K562 (cell line): ENCODE measurements at regions not wholly inside any gene's neighbourhood (a gene's known extent, or its start where the extent isn't known, plus 50 kb on each side); places are given as distances from the start of the nearest gene placed in this dataset.

Experiments
- ATAC-seq: fragments of 200-7000 bp; cut with Tn5 transposase; 3 replicates; pipeline ENCODE4 v1.9.1; 2020; ENCODE audit warnings: moderate library complexity
- BruUV-seq: library from RNA; stranded (reverse); fragments of 400-500 nt; replicated peaks from 2 replicates; lab custom pipeline; 2021; lab: Mats Ljungman, UMichigan
- CTCF ChIA-PET: fragments of 300-600 bp; formaldehyde crosslinking; extraction: SDS; loops from one replicate; lab custom pipeline; 2021; ENCODE audit warnings: low intra/inter-chr PET ratio; lab: Yijun Ruan, JAX
- POLR2A ChIA-PET: fragments of 300-600, 350-650 bp; sonication (Branson Sonifier 250); formaldehyde crosslinking; extraction: SDS; loops from one replicate; lab custom pipeline; 2021; ENCODE audit warnings: antibody characterized with exemption, inconsistent platforms; lab: Yijun Ruan, JAX
- DNase-seq, 4 experiments: peaks; one replicate each; pipeline versions ENCODE4 v3.0.0 to v3.0.0-alpha.2; 2011 to 2018; ENCODE audit warnings: low spot score in 3 of 4, mixed read lengths in 3 of 4; ENCODE audit errors: extremely low read depth in 1 of 4
- FAIRE-seq: peaks from 2 replicates; lab custom pipeline; 2011; peaks lifted over from hg19 to GRCh38; lab: Jason Lieb, UNC
- H2AFZ ChIP-seq: 2 replicates; pipeline ENCODE4 v1.6.0; 2011; ENCODE audit warnings: low read depth, low read length, control low read depth, inconsistent platforms
- H3K27ac ChIP-seq: fragments of 200-600 bp; 3 replicates; pipeline ENCODE4 v1.8.0; 2011; ENCODE audit warnings: low read depth, mild to moderate bottlenecking, control low read depth, inconsistent platforms, low read length, moderate library complexity, mixed read lengths; ENCODE audit errors: extremely low read depth
- H3K27me3 ChIP-seq, 2 experiments: fragments of 300-600 bp in 1 of 2; 2 replicates in 1 of 2; 3 replicates in 1 of 2; pipeline versions ENCODE4 v1.6.0 to v1.8.0; 2011; ENCODE audit warnings: inconsistent platforms in 2 of 2, low read length in 2 of 2, mild to moderate bottlenecking in 1 of 2, mixed read lengths in 1 of 2, moderate library complexity in 1 of 2; ENCODE audit not compliant: control insufficient read depth in 2 of 2, insufficient read depth in 2 of 2
- H3K36me3 ChIP-seq: fragments of 300-600 bp; 3 replicates; pipeline ENCODE4 v1.8.0; 2011; ENCODE audit warnings: mild to moderate bottlenecking, low read length, inconsistent platforms; ENCODE audit not compliant: control insufficient read depth, insufficient read depth
- H3K4me1 ChIP-seq, 2 experiments: fragments of 200-600 bp in 1 of 2; replicated peaks in 1 of 2; 2 replicates in 1 of 2; 3 replicates in 1 of 2; pipeline versions ENCODE4 v1.5.1 to v1.8.0; 2011; ENCODE audit warnings: inconsistent platforms in 2 of 2, low read length in 2 of 2, mild to moderate bottlenecking in 1 of 2, mixed read lengths in 1 of 2, moderate library complexity in 1 of 2; ENCODE audit not compliant: control insufficient read depth in 2 of 2, insufficient read depth in 2 of 2
- H3K4me2 ChIP-seq: 2 replicates; pipeline ENCODE4 v1.6.1; 2011; ENCODE audit warnings: low read length, control low read depth, inconsistent platforms, mixed read lengths; ENCODE audit not compliant: insufficient read depth
- H3K4me3 ChIP-seq: fragments of 200-600 bp; sonication (generic), shearing (Covaris generic); 2 replicates; pipeline ENCODE4 v1.5.1; 2016; ENCODE audit warnings: control low read depth, inconsistent platforms
- H3K79me2 ChIP-seq: fragments of 200-600 bp; 3 replicates; pipeline ENCODE4 v1.8.0; 2011; ENCODE audit warnings: low read length, inconsistent platforms; ENCODE audit not compliant: control insufficient read depth, insufficient read depth
- H3K9ac ChIP-seq, 2 experiments: 2 replicates each; pipeline versions ENCODE4 v1.6.0 to v1.6.1; 2011; ENCODE audit warnings: low read depth in 2 of 2, low read length in 2 of 2, control low read depth in 1 of 2, inconsistent platforms in 1 of 2, mild to moderate bottlenecking in 1 of 2, mixed read lengths in 1 of 2; ENCODE audit not compliant: insufficient read depth in 1 of 2
- H3K9me1 ChIP-seq: one replicate; pipeline ENCODE4 v1.6.0; 2011; ENCODE audit warnings: inconsistent platforms, mild to moderate bottlenecking, low read length, moderate library complexity; ENCODE audit not compliant: control insufficient read depth, insufficient read depth
- H3K9me3 ChIP-seq: replicated peaks from 2 replicates; pipeline ENCODE4 v1.5.1; 2011; ENCODE audit warnings: low read depth, low read length, inconsistent platforms; ENCODE audit not compliant: control insufficient read depth, insufficient read depth
- H4K20me1 ChIP-seq: replicated peaks from 2 replicates; pipeline ENCODE4 v1.6.1; 2011; ENCODE audit warnings: low read length, inconsistent platforms, mixed read lengths; ENCODE audit not compliant: control insufficient read depth, insufficient read depth
- CCNT2 ChIP-seq: IDR thresholded peaks from 2 replicates; pipeline ENCODE4 v1.6.1; 2011; ENCODE audit warnings: borderline replicate concordance, low read depth, mild to moderate bottlenecking, moderate library complexity, mixed read lengths, low read length; ENCODE audit not compliant: insufficient read length; ENCODE audit errors: extremely low read depth
- CREBBP ChIP-seq: IDR thresholded peaks from one replicate; pipeline ENCODE4 v1.6.1; 2012; ENCODE audit warnings: low read depth, mild to moderate bottlenecking, control low read depth, inconsistent platforms, low read length
- E2F8 ChIP-seq: fragments of 450-650 bp; IDR thresholded peaks from 2 replicates; pipeline ENCODE4 v1.7.1; 2018; ENCODE audit warnings: mild to moderate bottlenecking, low read depth; ENCODE audit not compliant: partially characterized antibody
- ETV5 ChIP-seq: sonication (generic); formaldehyde crosslinking; IDR thresholded peaks from 2 replicates; pipeline ENCODE4 v1.4.0; 2020; ENCODE audit warnings: low read depth, mild to moderate bottlenecking, missing genetic modification reagents
- FOSL1 ChIP-seq: fragments of 200-800 bp; sonication (Bioruptor generic); conservative IDR thresholded peaks from 2 replicates; pipeline ENCODE4 v1.6.1; 2016; ENCODE audit warnings: missing genetic modification characterization, missing compliant biosample characterization
- FOXP4 ChIP-seq: sonication (generic); formaldehyde crosslinking; IDR thresholded peaks from 2 replicates; pipeline ENCODE4 v1.8.0; 2022; ENCODE audit warnings: mild to moderate bottlenecking, missing genetic modification reagents, borderline replicate concordance
- ILF3 ChIP-seq: fragments of 450-650 bp; IDR thresholded peaks from 2 replicates; pipeline ENCODE4 v1.6.1; 2018; ENCODE audit warnings: antibody characterized with exemption, mild to moderate bottlenecking, moderate library complexity, borderline replicate concordance
- KLF16 ChIP-seq: IDR thresholded peaks from 2 replicates; pipeline ENCODE4 v1.6.1; 2016; ENCODE audit warnings: antibody characterized with exemption
- LCOR ChIP-seq: sonication (generic); formaldehyde crosslinking; IDR thresholded peaks from 2 replicates; pipeline ENCODE4 v1.8.0; 2022; ENCODE audit warnings: mild to moderate bottlenecking, missing genetic modification reagents
- MAFK ChIP-seq: IDR thresholded peaks from 2 replicates; pipeline ENCODE4 v1.6.1; 2011; ENCODE audit warnings: low read length, improper control_type of control experiment
- MCM5 ChIP-seq: fragments of 450-650 bp; IDR thresholded peaks from 2 replicates; pipeline ENCODE4 v1.6.1; 2016; ENCODE audit warnings: low read depth
- PCBP1 ChIP-seq: fragments of 200-400 bp; formaldehyde crosslinking; IDR thresholded peaks from 2 replicates; pipeline ENCODE4 v1.6.1; 2018; ENCODE audit warnings: mild to moderate bottlenecking, low read depth, low read length; ENCODE audit not compliant: poor library complexity, severe bottlenecking
- PHF20 ChIP-seq: fragments of 450-650 bp; IDR thresholded peaks from 2 replicates; pipeline ENCODE4 v1.6.1; 2018; ENCODE audit not compliant: partially characterized antibody
- TARDBP ChIP-seq: fragments of 450-650 bp; IDR thresholded peaks from 2 replicates; pipeline ENCODE4 v1.6.1; 2016
- ZBED1 ChIP-seq: IDR thresholded peaks from 2 replicates; pipeline ENCODE4 v1.6.1; 2014
- ZBTB7A ChIP-seq: IDR thresholded peaks from 2 replicates; pipeline ENCODE4 v1.6.1; 2011; ENCODE audit warnings: low read depth, mild to moderate bottlenecking, low read length, moderate library complexity, borderline replicate concordance; ENCODE audit not compliant: control insufficient read depth
- ZNF124 ChIP-seq: sonication (generic); formaldehyde crosslinking; IDR thresholded peaks from 2 replicates; pipeline ENCODE4 v1.8.1; 2022; ENCODE audit warnings: missing genetic modification reagents
- ZNF134 ChIP-seq: fragments of 250-450 bp; sonication (Bioruptor Pico); conservative IDR thresholded peaks from 2 replicates; pipeline ENCODE4 v1.4.0; 2020
- ZNF384 ChIP-seq: IDR thresholded peaks from 2 replicates; pipeline ENCODE4 v1.6.1; 2012; ENCODE audit warnings: low read depth, low read length, improper control_type of control experiment
- WGBS: fragments of 100-300 bp; shearing (Covaris generic); methylation state at CpG from one replicate; pipeline ENCODE4 v1.1.6; 2016; ENCODE audit warnings: low coverage, mixed read lengths; ENCODE audit not compliant: insufficient coverage; ENCODE audit errors: missing lambda C conversion rate; 5-methylcytosine and 5-hydroxymethylcytosine counted together
- in situ Hi-C: fragments of 300-500 bp; cut with MboI; formaldehyde crosslinking; loops from 4 replicates; pipeline ENCODE4 v1.15.0; 2018; ENCODE audit warnings: inconsistent platforms, mixed read lengths
- intact Hi-C: fragments of 100-400 bp; cut with micrococcal nuclease; formaldehyde crosslinking; loops from 2 replicates; pipeline ENCODE4 v1.14.2; 2022

GRCh38 chr3:168973897-168974296 is 689.6 kb downstream of the MECOM start:
- ChIA-PET CTCF (no interaction called here), POLR2A (no interaction called here)
- Histone ChIP-seq H3K79me2 (no peaks in the 10 kb centered on the region), H3K4me3 (no peak overlapping the region), H4K20me1 (no peaks in the 10 kb centered on the region), H3K9me1 (no peaks in the 10 kb centered on the region), H3K9me3 (no peaks in the 10 kb centered on the region), H3K36me3 (no peaks in the 10 kb centered on the region), H3K27me3 (no peaks in the 10 kb centered on the region), H3K9ac (no peak overlapping the region), H2AFZ (no peak overlapping the region), H3K4me2 (no peak overlapping the region), H3K4me1 (no peaks in the 10 kb centered on the region), H3K27ac (no peak overlapping the region)
- WGBS: 0% methylated on average over 2 of the region's 2 CpGs
- no TSS peak for BruUV-seq
- no peak for DNase-seq
- TF ChIP-seq ZBED1 (no peak), E2F8 (no peak), ZNF384 (no peak), FOXP4 (CRISPR knock-in tag) (no peak), MCM5 (no peak), ETV5 (CRISPR knock-in tag) (no peak), ZBTB7A (no peak), PHF20 (no peak), MAFK (no peak), KLF16 (no peak), PCBP1 (no peak), CREBBP (no peak), ILF3 (no peak), CCNT2 (no peak), ZNF124 (CRISPR knock-in tag) (no peak), LCOR (CRISPR knock-in tag) (no peak), ZNF134 (CRISPR knock-in tag) (no peak), FOSL1 (no peak), TARDBP (no peak)
- in situ Hi-C loops: no loop called here
- intact Hi-C loops: no loop called here
- ATAC-seq: no peak
- FAIRE-seq: no peak
